IPS-15b (cell line): ENCODE measurements at regions not wholly inside any gene's neighbourhood (a gene's known extent, or its start where the extent isn't known, plus 50 kb on each side); places are given as distances from the start of the nearest gene placed in this dataset.

Source experiments
- H3K27me3 ChIP-seq: one replicate; pipeline ENCODE4 v1.6.1; 2013; ENCODE audit warnings: low read length; ENCODE audit not compliant: control insufficient read depth, insufficient read depth
- H3K36me3 ChIP-seq: one replicate; pipeline ENCODE4 v1.6.1; 2013; ENCODE audit warnings: low read length; ENCODE audit not compliant: control insufficient read depth, insufficient read depth
- H3K4me1 ChIP-seq: one replicate; pipeline ENCODE4 v1.6.1; 2013; ENCODE audit warnings: mild to moderate bottlenecking, low read length; ENCODE audit not compliant: control insufficient read depth, insufficient read depth
- H3K4me3 ChIP-seq: one replicate; pipeline ENCODE4 v1.5.1; 2013; ENCODE audit warnings: low read depth, low read length
- H3K9ac ChIP-seq: one replicate; pipeline ENCODE4 v1.6.1; 2013; ENCODE audit warnings: low read depth, mild to moderate bottlenecking, low read length
- H3K9me3 ChIP-seq: one replicate; pipeline ENCODE4 v1.6.1; 2013; ENCODE audit warnings: mild to moderate bottlenecking, low read length; ENCODE audit not compliant: control insufficient read depth, insufficient read depth

DNA sequence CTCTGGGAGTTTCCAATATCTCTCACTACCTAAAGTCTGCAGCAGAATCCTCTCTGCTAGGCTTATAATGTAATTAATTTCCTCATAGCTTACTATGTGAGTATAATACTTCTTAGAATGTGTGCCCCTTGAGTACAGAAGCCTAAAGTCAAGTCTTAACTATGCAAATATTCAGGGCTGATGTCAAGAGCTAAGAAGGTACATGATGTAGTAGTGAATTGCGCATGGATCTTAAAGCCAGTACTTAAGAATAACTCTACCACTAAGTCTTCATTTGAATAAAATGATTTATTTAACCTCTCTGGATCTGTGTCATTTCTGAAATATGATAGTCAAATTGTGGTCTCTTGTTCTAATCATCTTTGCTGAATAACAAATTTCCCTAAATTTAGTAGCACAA, 442.9 kb downstream of the DTWD2 start:
- H3K36me3 ChIP-seq: no peaks in the 10 kb centered on the region
- H3K9me3 ChIP-seq: no peaks in the 10 kb centered on the region
- no peaks in the 10 kb centered on the region for H3K27me3 ChIP-seq
- H3K4me1 ChIP-seq: no peaks in the 10 kb centered on the region
- no peak overlapping the region for H3K9ac ChIP-seq
- no peak overlapping the region for H3K4me3 ChIP-seq

DNA sequence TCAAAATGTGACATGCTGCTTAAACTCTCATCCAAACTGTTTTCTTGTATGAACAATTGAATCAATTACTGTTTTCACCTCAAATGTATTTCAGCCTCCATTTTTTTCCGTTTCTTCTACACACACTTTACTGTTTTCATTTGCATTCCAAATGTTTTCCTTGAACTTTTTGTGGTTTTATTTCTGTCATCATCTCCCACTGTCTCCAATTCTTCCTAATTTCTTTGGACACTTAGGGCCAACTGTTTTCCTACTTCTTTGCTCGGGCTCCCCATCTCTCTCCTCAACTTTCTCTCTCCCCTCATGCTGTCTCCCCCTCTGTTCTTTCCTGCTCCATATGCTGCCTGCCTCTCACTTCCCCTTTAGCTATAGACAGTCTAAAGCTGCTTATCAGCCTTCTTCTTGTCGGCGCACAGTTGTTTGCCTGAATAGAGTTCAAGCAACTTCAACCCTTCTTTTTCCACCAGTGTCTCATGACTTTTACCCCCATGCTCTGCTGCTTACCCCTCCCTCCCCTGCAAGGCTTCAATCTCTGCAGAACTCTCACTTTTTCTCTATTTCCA, 443.4 kb downstream of the DTWD2 start:
- Histone ChIP-seq H3K4me1 (no peaks in the 10 kb centered on the region), H3K9ac (no peak overlapping the region), H3K4me3 (no peak overlapping the region), H3K27me3 (no peaks in the 10 kb centered on the region), H3K36me3 (no peaks in the 10 kb centered on the region), H3K9me3 (no peaks in the 10 kb centered on the region)

DNA sequence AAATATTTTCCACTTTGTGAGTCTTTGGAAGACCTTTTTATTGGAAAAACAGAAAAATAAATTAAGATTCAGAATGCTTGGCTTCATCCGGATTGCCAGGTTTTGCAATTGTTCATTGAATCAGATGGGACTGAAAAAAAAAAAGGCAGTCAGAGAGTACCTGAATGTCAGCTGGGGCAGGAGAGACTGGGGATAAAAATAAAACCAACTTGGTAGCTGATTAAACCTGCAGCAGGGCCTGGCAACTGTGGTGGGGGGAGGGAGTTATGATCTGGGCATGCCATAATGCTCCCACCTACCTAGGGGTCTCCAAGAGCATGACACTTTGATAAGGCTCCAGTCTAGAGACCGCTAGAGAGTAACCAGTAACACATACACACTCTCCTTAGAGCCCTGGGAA, 454.4 kb downstream of the DTWD2 start:
- no peaks in the 10 kb centered on the region for H3K27me3 ChIP-seq
- H3K4me3 ChIP-seq: no peak overlapping the region
- no peaks in the 10 kb centered on the region for H3K36me3 ChIP-seq
- no peaks in the 10 kb centered on the region for H3K9me3 ChIP-seq
- no peaks in the 10 kb centered on the region for H3K4me1 ChIP-seq
- no peak overlapping the region for H3K9ac ChIP-seq

DNA sequence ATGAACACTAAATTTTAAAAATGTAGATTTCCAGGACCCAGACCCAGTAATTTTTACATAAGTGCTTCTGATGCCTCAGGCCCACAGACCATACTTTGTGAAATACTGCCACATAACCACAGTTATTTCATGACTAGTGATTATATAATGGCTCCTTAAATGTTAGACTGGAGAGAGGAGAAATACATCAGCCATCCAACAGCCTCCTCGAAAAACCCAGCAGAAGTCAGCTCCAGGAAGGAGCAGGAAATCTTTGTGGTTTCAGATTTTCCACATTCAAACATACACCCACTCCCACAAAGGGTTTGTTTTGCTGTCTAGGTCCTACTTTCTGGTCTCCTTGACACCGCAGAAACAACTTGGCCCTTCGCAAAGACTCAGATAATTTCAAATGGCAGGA, 455.2 kb downstream of the DTWD2 start:
- H3K9ac ChIP-seq: no peak overlapping the region

DNA sequence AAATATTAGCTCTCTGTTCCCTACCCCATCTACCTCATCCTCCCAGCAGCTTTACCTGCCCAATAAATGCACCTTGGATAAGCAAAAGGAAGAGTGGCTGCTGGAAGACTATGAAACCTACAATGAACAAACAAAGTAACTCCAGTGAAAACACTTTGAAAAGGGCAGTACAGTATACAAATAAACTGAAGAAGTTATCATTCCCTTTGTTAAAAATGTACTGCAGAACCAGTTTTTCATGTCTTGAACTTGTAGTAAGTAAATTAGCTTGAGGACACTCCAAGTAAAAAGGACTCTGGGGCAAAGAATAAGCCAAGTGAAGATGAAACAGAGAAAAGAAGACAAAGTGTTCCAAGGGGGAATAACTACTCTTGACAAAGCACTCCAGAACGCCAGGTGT, 457.1 kb downstream of the DTWD2 start:
- Histone ChIP-seq H3K4me3 (no peak overlapping the region), H3K9ac (no peak overlapping the region), H3K9me3 (no peaks in the 10 kb centered on the region), H3K27me3 (no peaks in the 10 kb centered on the region), H3K36me3 (no peaks in the 10 kb centered on the region), H3K4me1 (no peaks in the 10 kb centered on the region)

More for the DNA sequence above, 455.2 kb downstream of the DTWD2 start:
- Histone ChIP-seq H3K4me1 (no peaks in the 10 kb centered on the region), H3K4me3 (no peak overlapping the region), H3K36me3 (no peaks in the 10 kb centered on the region), H3K9me3 (no peaks in the 10 kb centered on the region), H3K27me3 (no peaks in the 10 kb centered on the region)

DNA sequence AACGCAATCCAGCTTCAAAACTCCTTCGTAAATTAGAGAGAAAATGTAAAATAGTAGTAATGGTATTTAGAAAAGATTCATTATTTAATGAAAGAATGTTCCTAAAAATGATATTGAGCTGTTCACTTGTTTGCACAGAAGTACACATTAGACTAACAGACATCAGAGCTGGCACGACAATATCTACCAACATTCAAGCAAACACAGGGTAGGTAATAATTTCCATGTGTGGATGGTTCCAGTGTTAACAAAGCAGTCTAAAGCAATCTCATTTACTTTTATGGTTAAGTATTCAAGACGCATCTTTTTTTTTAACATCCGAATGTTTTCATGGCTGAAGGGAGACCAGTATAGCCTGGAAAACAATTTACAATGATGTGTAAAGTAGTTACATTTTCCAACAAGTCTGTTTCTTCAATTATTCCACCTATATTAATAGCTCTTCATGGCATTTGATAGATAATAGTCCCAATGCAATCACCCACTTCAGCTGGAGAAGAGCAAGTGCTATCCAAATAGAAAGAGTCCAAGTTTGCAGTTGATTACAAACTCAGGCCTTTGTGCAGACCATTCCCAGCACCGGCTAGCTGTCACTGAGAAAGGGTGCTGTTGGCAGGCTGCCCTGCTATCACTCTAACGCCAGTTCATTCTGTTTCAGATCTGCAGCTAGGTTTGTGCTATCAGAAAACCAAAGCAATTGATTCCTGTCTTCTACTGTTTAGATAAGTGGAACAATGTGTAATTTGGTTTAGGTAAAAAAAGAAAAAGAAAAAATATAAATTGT, 458.8 kb downstream of the DTWD2 start:
- no peaks in the 10 kb centered on the region for H3K36me3 ChIP-seq
- peaks cover 3% of the 10 kb centered on the region for H3K4me1 ChIP-seq
- H3K27me3 ChIP-seq: no peaks in the 10 kb centered on the region
- H3K9me3 ChIP-seq: no peaks in the 10 kb centered on the region
- no peak overlapping the region for H3K9ac ChIP-seq
- H3K4me3 ChIP-seq: no peak overlapping the region

DNA sequence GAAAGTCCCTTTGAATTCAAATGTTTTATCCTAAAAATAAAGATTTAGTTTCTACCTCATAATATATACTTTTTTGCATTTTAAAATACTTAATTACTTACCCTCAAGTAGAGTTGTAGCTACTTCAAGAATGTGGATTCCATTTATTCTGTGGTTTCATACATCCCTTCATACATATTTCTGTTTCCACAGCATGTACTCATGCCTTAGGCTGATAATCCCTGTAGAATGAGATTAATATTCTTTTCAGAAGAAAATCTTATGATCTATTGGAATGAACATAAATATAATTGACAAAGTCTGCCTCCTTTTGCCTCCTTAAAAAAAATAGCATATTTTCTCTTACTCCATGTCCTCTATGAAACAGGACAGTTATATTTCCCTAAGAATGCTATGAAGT, 465.7 kb downstream of the DTWD2 start:
- Histone ChIP-seq H3K36me3 (no peaks in the 10 kb centered on the region), H3K27me3 (no peaks in the 10 kb centered on the region), H3K9me3 (no peaks in the 10 kb centered on the region), H3K4me3 (no peak overlapping the region), H3K4me1 (peaks cover 3% of the 10 kb centered on the region), H3K9ac (no peak overlapping the region)

DNA sequence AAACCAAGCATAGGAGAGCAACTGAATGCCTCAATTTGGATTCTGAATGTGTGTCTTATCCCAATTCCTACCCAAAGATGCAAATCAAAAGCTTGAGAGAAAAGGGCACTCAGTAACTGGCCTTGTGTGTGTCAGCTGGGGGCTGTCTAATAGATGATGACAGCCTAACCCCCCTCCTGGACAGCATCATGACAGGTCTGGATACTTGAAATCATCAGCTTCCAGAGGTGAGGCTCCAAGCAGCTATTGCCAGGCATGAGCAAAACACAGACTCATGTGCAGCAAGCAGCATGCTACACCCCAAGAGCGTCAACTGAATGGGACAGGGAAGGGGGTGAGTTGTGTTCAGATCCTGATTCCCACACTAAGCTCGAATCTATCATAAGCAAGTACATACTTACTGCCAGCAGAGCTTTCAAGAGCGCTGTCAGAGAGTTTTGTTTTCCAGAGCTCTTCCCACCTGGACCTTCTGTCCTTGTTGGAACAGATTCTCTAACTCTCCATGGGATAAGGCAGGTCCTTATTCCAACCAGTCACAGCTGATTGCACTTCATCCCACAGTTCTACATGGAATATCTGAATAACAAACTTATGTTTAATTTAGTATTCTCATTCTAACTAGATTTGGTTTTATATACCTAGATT, 467.5 kb downstream of the DTWD2 start:
- no peaks in the 10 kb centered on the region for H3K36me3 ChIP-seq
- no peaks in the 10 kb centered on the region for H3K27me3 ChIP-seq
- H3K9ac ChIP-seq: no peak overlapping the region
- peaks cover 3% of the 10 kb centered on the region for H3K4me1 ChIP-seq
- H3K4me3 ChIP-seq: no peak overlapping the region
- H3K9me3 ChIP-seq: no peaks in the 10 kb centered on the region

DNA sequence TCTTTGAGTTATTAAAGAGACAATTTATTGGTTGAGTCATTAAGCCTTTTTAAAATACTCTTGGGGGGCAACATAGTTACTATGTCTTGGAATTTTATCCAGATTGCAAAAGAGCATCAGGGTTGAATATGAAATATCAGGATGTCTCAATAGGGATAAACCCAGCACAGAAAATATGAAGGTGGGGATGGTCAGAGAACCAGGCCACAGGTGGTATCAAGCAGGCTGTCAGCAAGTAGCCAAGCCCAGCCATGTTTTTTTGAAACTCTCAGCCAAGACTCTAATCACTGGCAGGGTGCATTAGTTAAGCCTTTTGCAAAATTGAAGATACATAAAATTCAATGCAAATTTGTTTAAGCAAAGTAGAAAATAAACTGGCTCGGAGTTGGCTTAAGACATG, 468.9 kb downstream of the DTWD2 start:
- no peaks in the 10 kb centered on the region for H3K36me3 ChIP-seq
- H3K4me1 ChIP-seq: no peaks in the 10 kb centered on the region
- H3K4me3 ChIP-seq: no peak overlapping the region
- no peak overlapping the region for H3K9ac ChIP-seq
- H3K27me3 ChIP-seq: no peaks in the 10 kb centered on the region
- H3K9me3 ChIP-seq: no peaks in the 10 kb centered on the region

DNA sequence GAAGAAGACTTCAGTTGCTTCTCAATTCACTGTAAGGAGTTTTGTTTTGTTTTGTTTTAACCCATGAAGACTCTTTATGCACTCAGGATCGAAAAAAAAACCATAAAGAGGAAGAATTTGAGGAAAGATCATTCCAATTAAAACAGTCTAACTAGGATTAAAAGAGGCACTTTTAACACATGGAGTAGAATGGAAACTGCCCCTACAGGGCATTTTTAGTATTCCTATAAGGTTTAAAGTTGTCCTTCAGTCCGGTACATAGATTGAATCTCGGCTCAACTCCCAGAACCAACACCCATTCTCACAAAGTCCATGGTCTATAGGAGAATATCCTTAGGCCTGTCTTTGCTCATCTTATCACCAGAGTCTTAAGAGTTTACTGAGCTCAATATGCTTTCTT, 469.6 kb downstream of the DTWD2 start:
- Histone ChIP-seq H3K4me1 (no peaks in the 10 kb centered on the region), H3K4me3 (no peak overlapping the region), H3K27me3 (no peaks in the 10 kb centered on the region), H3K36me3 (no peaks in the 10 kb centered on the region), H3K9ac (no peak overlapping the region), H3K9me3 (no peaks in the 10 kb centered on the region)

DNA sequence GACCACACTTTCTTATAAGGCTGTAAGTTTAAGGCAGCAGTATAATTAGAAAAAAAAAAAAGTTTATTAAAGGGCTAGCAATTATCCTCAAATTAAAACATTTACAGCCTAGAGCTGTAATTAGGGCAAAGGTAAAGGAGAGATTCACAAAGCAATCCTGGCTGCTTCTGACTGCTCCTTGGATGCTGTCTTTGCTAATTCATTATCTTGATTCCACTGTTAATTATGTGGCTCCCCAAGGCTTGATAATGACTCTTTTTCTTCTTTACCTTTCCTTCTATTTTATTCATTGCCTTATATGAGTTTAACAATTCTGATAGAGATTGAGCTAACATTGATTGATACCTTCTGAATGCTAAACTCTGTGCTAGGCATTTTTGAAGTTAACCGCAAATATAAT, 476.5 kb downstream of the DTWD2 start:
- Histone ChIP-seq H3K4me1 (no peaks in the 10 kb centered on the region), H3K36me3 (no peaks in the 10 kb centered on the region), H3K9ac (no peak overlapping the region), H3K9me3 (no peaks in the 10 kb centered on the region), H3K4me3 (no peak overlapping the region), H3K27me3 (no peaks in the 10 kb centered on the region)

DNA sequence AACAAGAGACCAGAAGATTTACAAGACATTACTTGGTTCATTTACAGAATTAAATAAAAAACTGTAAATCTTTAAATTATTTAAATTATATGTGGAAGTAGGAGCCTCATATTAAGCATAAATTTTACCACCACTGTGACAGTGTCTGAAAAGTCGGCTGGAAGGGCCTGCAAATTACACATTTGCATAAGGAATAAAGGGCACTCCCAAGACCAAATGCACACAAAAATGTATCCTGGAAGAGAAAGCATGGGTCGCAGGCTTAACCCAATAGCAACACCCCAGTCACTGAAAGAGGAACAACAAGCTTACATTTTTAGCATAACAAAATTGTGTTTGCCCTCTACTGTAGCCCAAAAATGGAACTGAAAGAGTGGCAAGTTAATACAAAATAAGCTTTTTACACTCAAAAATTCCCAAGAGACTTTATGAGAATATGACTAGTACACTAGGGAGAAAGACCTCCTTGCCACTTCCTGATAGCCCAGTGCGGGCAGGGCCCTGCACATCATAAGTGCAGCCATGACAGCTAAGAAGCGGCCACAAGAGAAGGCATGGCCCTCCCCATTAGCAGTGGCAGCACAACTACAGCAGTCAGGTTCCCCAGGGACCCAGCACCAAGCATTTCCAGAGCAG, 482.0 kb downstream of the DTWD2 start:
- H3K9ac ChIP-seq: no peak overlapping the region
- H3K36me3 ChIP-seq: no peaks in the 10 kb centered on the region
- H3K4me1 ChIP-seq: no peaks in the 10 kb centered on the region
- H3K4me3 ChIP-seq: no peak overlapping the region
- H3K9me3 ChIP-seq: peaks cover 4% of the 10 kb centered on the region
- H3K27me3 ChIP-seq: no peaks in the 10 kb centered on the region
